GM21367 (cell line): ENCODE measurements at regions not wholly inside any gene's neighbourhood (a gene's known extent, or its start where the extent isn't known, plus 50 kb on each side); places are given as distances from the start of the nearest gene placed in this dataset.

Experiments
- ATAC-seq: cut with Tn5 transposase; IDR thresholded peaks from one replicate; pipeline ENCODE4 v1.9.1; 2021; ENCODE audit not compliant: unreplicated experiment

GRCh38 chr6:22925920-22926789, 356.8 kb downstream of the HDGFL1 start:
- no peak for ATAC-seq

DNA sequence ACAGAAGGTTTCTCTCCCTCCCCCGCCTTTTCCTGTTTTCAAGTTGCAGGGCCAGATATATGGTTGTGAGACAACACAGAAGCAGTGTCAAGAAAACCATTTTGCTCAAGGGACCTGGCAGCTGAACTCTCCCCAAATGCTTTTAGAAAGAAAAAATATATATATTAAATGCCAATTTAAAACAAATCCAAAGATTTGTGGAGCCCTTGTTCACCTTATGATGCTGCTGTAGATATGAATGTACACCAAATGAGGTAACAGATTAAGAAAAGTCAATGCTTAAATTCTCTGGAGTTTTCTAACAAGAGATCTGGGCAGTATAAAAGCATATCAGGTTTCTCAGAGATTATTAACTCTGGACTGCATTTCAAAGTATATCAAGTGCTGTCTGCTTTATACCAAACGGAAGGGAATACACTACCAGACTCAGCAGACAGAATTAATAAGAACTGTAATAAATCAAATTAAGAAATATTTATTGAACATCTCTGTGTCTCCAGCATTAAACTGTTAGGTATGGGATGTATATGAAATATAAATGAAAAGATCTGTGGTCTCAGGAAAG, 357.5 kb downstream of the HDGFL1 start:
- ATAC-seq = no peak

DNA sequence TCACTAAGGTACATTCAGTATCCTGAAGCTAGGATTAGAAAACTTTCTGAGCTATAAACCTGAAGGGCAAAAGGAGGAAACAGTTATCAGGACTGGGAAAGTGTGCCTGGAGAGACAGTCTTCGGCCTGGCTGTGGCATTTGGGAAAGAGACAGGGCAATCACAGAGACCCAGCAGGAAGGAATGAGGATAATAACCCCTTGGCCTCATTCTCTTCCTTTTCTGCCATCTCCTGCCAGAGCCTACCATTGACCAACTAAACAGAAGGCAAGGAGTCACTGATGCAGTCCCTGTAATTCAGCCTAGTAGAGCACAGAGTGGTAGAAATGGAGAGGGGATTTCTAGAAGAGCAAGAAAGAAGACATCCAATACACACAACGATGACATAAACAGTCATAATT, 359.4 kb downstream of the HDGFL1 start:
- ATAC-seq = no peak

DNA sequence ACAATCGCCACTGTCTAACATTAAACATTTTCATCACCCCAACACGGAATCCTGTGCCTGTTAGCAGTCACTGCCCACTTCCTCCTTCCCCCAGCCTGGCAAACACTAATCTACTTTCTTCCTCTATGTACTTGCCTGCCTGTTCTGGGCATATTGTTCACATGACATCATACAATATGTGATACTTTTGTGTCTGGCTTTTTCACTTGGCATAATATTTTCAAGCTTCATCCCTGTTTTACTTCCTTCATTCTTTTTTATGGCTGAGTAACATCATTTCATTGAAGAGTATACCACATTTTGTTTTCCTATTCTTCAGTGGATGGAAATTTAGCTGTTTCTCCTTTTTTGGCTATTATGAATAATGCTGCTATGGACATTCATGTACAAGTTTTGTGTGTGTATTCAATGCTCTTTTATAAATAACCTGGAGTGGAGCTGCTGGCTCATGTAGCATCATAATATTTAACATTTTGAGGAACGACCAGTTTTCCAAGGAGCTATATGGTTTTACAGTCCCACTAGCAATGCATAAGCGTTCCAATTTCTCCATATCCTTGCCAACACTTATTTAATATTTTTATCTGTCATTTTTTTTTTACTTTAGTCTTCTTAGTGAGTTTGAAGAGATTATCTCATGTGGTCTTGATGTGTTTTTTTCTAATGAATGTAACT, 360.1 kb downstream of the HDGFL1 start:
- ATAC-seq = no peak

- ATAC-seq = no peak
These were observed 371.4 kb downstream of the HDGFL1 start for GRCh38 chr6:22940581-22941290.

- no peak for ATAC-seq
These were observed 373.0 kb downstream of the HDGFL1 start for GRCh38 chr6:22942403-22942802.

GRCh38 chr6:22943327-22943726, 374.0 kb downstream of the HDGFL1 start:
- no peak for ATAC-seq

GRCh38 chr6:22949967-22950366, 380.6 kb downstream of the HDGFL1 start:
- ATAC-seq = no peak

GRCh38 chr6:22952097-22952496, 382.7 kb downstream of the HDGFL1 start:
- ATAC-seq = no peak

DNA sequence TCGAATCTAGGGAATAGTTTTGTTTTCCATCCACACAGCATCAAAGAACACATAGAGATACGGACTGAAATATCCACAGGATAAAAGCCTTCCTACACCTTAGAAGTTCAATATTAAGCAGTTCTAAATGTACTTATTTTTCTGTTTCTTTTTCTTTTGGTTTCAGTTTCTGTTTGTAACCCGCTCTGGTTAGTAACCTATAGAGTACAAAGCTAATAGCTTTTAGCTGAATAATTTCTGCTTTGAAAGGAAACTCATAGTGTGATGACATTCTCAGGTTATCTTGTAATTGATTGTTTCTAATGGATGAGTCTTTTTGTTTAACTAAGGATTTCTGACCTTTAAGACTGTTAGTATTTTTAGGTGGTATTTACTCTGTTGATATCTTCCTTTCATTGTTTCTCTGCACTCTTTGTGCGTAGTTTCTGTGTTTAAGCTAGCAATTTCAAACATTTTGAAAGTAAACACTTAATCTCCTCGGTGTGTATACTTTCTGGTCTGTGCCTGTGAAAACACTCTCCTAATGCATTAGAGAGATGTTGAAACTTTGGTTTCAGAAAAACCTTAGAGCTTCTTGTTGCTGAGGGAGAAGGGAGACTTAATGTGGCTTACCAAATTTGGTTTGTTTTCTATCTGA, 385.5 kb downstream of the HDGFL1 start:
- peak; percentile 61 for ATAC-seq

GRCh38 chr6:22956029-22956681, 386.8 kb downstream of the HDGFL1 start:
- no peak for ATAC-seq

- ATAC-seq = no peak
These were observed 389.3 kb downstream of the HDGFL1 start for GRCh38 chr6:22958677-22959076.

DNA sequence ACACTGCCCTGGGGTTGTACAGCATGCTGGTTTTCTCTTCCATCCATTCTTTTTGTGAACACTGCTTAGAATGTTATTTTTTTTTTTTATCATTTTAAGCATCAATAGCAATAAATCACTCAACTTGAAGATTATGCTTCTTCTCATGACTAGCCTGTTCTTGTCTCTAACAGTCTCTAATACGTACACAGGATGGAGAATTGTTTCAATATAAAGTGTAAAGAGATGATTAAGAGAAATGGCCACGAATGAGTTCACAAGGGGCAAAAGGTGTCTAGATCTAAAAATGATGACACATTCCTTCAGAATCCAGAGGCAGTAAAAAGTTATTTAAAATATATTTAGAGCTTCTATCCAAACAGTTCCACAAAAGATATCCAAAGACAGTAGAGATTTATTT, 390.2 kb downstream of the HDGFL1 start:
- ATAC-seq = no peak

GRCh38 chr6:22964334-22964733, 395.0 kb downstream of the HDGFL1 start:
- ATAC-seq = no peak

- ATAC-seq = no peak
These were observed 396.5 kb downstream of the HDGFL1 start for GRCh38 chr6:22965889-22966288.

DNA sequence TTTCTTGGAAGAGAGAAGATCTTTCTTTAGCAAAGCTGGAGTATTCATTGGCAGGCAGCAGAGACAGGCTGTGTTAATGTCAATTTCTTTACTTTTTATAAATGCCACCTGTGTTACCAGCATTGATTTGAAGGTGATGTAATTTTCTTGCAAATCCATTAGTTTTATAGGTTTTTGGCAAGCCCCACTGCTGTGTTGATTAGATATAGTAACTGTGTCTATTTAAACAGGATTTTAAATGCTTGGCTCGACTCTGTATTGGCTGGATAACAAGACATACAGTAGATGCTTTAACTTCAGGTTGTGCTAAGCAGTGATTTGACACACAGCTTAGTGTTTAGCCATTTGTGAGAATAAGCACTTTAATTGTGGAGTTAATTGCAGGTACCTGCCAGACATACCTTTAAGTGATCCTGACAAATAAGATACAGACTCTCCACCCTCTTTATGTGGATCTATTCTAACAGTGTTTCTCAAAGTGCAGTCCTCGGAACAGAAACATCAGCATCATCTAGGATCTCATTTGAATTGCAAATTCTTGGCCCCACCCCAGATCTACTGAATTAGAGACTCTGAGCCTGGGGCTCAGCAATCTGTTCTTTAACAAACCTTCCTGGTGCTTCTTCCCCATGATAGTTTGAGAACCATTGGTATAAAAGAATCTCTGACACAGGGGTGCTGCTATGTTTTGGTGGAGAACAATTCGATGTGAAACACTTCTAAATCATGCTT, 397.5 kb downstream of the HDGFL1 start:
- no peak for ATAC-seq

- no peak for ATAC-seq
These were observed 400.6 kb downstream of the HDGFL1 start for GRCh38 chr6:22970004-22970403.

DNA sequence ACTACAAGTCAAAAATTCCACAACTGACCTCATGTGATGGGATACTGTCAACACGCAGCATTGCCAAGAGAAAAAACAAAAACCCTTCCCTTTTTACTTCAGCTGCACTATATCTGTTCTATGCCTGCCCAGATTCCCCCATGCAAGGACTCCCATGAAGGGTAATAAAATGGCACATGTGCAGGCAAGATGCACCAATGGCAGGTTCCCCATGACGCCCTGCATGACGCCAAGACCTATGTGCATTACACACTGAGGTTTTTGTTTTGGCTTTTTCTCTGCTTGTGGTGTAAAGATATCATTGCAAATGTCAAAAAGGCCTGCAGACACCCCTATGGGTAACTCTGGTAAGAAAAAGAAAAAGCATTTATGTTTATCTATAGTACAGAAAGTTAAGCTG, 403.4 kb downstream of the HDGFL1 start:
- ATAC-seq = no peak

DNA sequence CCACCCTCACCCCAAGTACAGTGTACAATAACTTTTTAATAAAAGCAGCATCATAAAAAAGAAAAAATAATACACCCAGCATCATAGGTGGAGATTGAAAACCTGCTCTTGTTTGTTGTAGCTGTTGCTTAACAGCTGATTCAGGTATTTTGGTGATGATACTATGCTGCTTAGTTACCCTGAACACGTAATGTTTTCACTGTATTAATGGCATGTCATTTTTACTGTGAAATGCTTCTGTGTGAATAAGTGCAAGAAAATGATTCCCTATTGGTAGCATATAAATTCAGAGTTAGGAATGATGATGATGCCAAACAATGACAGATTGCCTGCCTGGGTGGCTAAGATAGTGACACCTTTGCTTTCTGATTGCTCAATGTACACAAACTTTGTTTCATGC, 405.7 kb downstream of the HDGFL1 start:
- ATAC-seq = no peak

GRCh38 chr6:22980446-22980845, 411.1 kb downstream of the HDGFL1 start:
- ATAC-seq = no peak
